SIG-M5 (cell line): ENCODE measurements at regions not wholly inside any gene's neighbourhood (a gene's known extent, or its start where the extent isn't known, plus 50 kb on each side); places are given as distances from the start of the nearest gene placed in this dataset.
"Not testable (repeated sequence)": the region's sequence is repeated elsewhere in the genome, so short reads cannot be mapped to it uniquely, and the experiment has no call there.

Experiments
- DNase-seq: peaks from one replicate; lab custom pipeline; 2025; lab: John Stamatoyannopoulos, UW

GRCh38 chr15:69863446-69863845 is 234.3 kb downstream of the TLE3 start:
- no peak for DNase-seq

DNA sequence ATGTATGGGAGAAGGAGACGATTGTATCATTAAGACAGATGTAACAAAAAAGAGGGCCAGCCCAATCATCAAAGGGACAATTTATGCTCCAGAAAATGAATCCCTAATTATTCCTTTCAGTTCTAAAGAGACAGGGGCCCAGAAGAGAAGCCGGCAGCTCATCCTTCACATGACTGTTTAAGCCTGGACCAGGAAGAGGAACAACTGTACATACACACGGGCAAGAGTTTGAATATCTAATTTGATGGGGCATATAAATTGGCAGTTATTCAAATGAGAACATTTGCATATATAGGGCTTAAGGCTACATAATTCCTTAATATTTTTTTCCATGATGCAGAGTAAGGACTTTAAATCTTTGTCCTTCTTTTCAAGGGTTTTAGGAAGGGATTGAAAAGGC is 232.3 kb downstream of the TLE3 start:
- no peak for DNase-seq

- no peak for DNase-seq
Measured at GRCh38 chr15:69868756-69869155, 229.0 kb downstream of the TLE3 start.

GRCh38 chr15:69869291-69869690 is 228.4 kb downstream of the TLE3 start:
- no peak for DNase-seq

- DNase-seq: no peak
Measured at GRCh38 chr15:69869881-69870505, 227.7 kb downstream of the TLE3 start.

DNA sequence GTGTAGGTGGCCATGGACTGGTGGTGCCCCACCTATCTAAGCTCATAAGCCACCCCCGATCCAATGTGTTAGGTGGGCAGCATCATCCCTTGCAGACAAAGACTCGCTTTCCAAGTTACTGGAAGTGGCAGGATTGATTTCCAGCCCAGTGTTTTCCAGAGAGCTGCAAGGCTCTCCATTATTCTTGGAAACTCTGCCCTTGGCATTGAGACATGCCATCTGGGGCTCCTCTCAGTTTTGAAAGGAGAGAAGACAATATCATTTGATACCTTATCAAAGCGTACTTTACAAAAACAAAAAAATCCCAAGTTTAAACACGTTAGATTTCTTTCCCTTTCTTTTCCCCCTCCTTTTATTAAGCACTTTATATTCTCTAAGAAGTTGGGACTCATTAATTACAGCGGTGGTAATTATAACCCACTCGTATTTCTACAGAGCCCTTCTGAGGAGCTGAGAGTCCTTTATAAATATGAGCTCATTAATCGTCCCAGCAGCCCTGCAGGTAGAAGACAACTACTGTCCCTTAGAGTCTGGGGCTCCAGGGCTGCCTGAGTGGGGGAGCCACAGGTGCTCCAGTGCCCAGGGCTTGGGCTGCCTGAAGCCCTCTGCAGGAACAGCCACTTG is 226.1 kb downstream of the TLE3 start:
- no peak for DNase-seq

- DNase-seq: no peak
Measured at GRCh38 chr15:69873807-69874206, 223.9 kb downstream of the TLE3 start.

GRCh38 chr15:69874321-69874720 is 223.4 kb downstream of the TLE3 start:
- DNase-seq: no peak

- no peak for DNase-seq
Measured at GRCh38 chr15:69876064-69876940, 221.4 kb downstream of the TLE3 start.

DNA sequence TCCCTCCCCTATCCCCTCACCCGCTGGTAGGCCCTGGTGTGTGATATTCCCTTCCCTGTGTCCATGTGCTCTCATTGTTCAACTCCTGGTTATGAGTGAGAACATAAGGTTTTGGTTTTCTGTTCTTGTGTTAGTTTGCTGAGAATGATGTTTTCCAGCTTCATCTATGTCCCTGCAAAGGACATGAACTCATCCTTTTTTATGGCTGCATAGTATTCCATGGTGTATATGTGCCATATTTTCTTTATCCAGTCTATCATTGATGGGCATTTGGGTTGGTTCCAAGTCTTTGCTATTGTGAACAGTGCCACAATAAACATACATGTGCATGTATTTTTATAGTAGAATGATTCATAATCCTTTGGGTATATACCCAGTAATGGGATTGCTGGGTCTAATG is 217.8 kb downstream of the TLE3 start:
- not testable (repeated sequence) for DNase-seq

- no peak for DNase-seq
Measured at GRCh38 chr15:69880571-69881301, 217.0 kb downstream of the TLE3 start.

- no peak for DNase-seq
Measured at GRCh38 chr15:69881302-69881670, 216.4 kb downstream of the TLE3 start.

GRCh38 chr15:69881766-69882165 is 216.0 kb downstream of the TLE3 start:
- no peak for DNase-seq

- no peak for DNase-seq
Measured at GRCh38 chr15:69883306-69883705, 214.4 kb downstream of the TLE3 start.

- no peak for DNase-seq
Measured at GRCh38 chr15:69885173-69885955, 212.4 kb downstream of the TLE3 start.

- DNase-seq: no peak
Measured at GRCh38 chr15:69887009-69887408, 210.7 kb downstream of the TLE3 start.

GRCh38 chr15:69887553-69887952 is 210.2 kb downstream of the TLE3 start:
- DNase-seq: no peak

DNA sequence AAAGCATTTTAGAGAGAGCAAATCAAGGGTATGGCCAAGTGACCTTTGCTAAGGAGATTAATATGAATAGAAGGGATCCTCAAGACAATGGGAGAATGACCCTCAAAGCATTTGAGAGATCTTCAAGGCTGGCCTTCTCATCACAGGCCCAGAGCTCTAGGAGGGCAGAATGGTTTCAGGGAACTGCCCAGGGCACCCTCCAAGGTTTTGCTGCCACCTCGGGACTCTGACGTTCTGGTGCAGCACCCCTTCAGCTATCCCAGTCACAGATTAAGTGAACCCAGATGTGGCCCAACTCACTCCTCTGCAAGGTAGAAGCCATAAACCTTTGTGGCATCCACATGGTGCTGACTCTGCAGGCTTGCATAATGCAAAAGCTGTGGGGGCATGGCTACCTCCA is 209.3 kb downstream of the TLE3 start:
- no peak for DNase-seq

- DNase-seq: no peak
Measured at GRCh38 chr15:69891070-69891536, 206.6 kb downstream of the TLE3 start.

GRCh38 chr15:69891606-69892005 is 206.1 kb downstream of the TLE3 start:
- DNase-seq: no peak

- DNase-seq: no peak
Measured at GRCh38 chr15:69892351-69892750, 205.4 kb downstream of the TLE3 start.

- no peak for DNase-seq
Measured at GRCh38 chr15:69893086-69893485, 204.6 kb downstream of the TLE3 start.
